ENCODE measurements at regions not wholly inside any gene's neighbourhood (a gene's known extent, or its start where the extent isn't known, plus 50 kb on each side); places are given as distances from the start of the nearest gene placed in this dataset.
A peak's percentile ranks its signal among the peaks of the same experiment; 100 is the strongest.

DNA sequence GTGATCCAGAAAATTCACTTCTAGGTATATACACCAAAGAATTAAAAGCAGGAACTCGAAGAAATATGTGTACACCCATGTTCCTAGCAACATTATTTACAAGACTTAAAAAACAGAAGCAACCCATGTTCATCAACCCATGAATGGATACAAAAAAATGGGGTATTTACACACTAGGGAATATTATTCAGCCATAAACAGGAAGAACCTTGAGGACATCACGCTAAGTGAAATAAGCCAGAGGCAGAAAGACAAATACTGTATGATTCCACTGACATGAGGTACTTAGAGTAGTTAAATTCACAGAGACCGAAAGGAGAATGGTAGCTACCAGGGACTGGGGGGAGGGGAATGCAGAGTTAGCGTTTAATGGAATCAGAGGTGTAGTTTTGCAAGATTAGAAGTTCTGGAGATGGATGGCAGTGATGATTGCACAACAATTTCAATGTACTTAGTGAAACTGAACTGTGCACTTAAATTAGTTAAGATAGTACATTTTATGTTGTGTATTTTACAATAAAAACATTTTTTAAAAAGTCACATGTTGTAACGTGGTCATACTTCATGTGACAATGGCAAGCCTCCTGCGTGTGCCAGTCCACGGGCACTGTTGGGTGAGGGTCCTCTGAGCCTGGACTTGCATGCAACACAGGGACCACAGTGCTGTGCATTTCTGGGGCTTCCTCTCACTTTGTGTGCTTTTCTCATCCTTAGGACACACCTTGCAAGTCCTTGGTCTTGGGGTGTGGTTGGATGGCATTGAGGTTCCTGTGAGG, 206.1 kb upstream of the HDAC4 start:
- Mint-ChIP-seq H3K27me3 (no peaks in the 10 kb centered on the region), H3K9me3 (no peaks in the 10 kb centered on the region), H3K27ac (ENCODE audit: low read depth) (no peak overlapping the region), H3K4me3 (no peak overlapping the region), H3K4me1 (peaks cover 63% of the 10 kb centered on the region), H3K36me3 (ENCODE audit: insufficient read depth) (peaks cover 5% of the 10 kb centered on the region)
- ATAC-seq (replicated peaks; ENCODE audit: extremely low read depth, poor library complexity, severe bottlenecking) (no peak), DNase-seq (ENCODE audit: low spot score in 2 of 2) (no peak)

DNA sequence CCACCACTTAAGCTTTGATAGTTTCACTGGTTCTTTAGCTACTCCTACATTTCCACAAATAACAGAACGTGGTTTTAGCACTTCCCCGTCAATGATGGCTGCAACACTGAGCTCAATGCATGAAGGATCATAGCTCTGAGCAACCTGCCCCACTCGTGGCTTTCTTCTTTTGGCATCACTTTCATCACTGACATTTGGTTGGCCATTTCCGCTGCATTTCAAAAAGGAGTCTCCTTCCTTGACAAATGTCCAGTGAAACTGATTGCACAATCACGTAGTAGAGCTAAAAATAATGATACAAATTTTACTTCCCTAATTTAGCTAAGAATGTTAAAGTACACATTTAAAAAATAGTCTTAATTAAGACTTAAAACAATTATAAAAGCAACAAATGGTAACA, 205.2 kb upstream of the HDAC4 start:
- H3K4me1 Mint-ChIP-seq = peaks cover 68% of the 10 kb centered on the region
- no peaks in the 10 kb centered on the region for H3K9me3 Mint-ChIP-seq
- ATAC-seq (replicated peaks; ENCODE audit: extremely low read depth, poor library complexity, severe bottlenecking) = no peak
- H3K27me3 Mint-ChIP-seq = no peaks in the 10 kb centered on the region
- H3K36me3 Mint-ChIP-seq (ENCODE audit: insufficient read depth) = peaks cover 5% of the 10 kb centered on the region
- no peak overlapping the region for H3K4me3 Mint-ChIP-seq
- DNase-seq (ENCODE audit: low spot score in 2 of 2) = peak in 1 of 2 donors; percentile 7
- H3K27ac Mint-ChIP-seq (ENCODE audit: low read depth) = no peak overlapping the region

GRCh38 chr2:239605409-239605808, 204.6 kb upstream of the HDAC4 start:
- Mint-ChIP-seq H3K27ac (ENCODE audit: low read depth) (no peak overlapping the region), H3K27me3 (no peaks in the 10 kb centered on the region), H3K4me3 (no peak overlapping the region), H3K36me3 (ENCODE audit: insufficient read depth) (peaks cover 5% of the 10 kb centered on the region), H3K9me3 (no peaks in the 10 kb centered on the region), H3K4me1 (peaks cover 62% of the 10 kb centered on the region)
- DNase-seq (ENCODE audit: low spot score in 2 of 2) (no peak), ATAC-seq (replicated peaks; ENCODE audit: extremely low read depth, poor library complexity, severe bottlenecking) (no peak)

GRCh38 chr2:239604861-239605260, 204.0 kb upstream of the HDAC4 start:
- H3K27ac Mint-ChIP-seq (ENCODE audit: low read depth) = no peak overlapping the region
- H3K4me1 Mint-ChIP-seq = peaks cover 57% of the 10 kb centered on the region
- DNase-seq (ENCODE audit: low spot score in 2 of 2) = no peak
- H3K4me3 Mint-ChIP-seq = no peak overlapping the region
- ATAC-seq (replicated peaks; ENCODE audit: extremely low read depth, poor library complexity, severe bottlenecking) = no peak
- no peaks in the 10 kb centered on the region for H3K27me3 Mint-ChIP-seq
- H3K36me3 Mint-ChIP-seq (ENCODE audit: insufficient read depth) = peaks cover 5% of the 10 kb centered on the region
- no peaks in the 10 kb centered on the region for H3K9me3 Mint-ChIP-seq

- H3K27me3 Mint-ChIP-seq = no peaks in the 10 kb centered on the region
- ATAC-seq (replicated peaks; ENCODE audit: extremely low read depth, poor library complexity, severe bottlenecking) (no peak), DNase-seq (ENCODE audit: low spot score in 2 of 2) (peak; percentile 6 to 8)
- no peak overlapping the region for H3K27ac Mint-ChIP-seq (ENCODE audit: low read depth)
- peaks cover 1% of the 10 kb centered on the region for H3K36me3 Mint-ChIP-seq (ENCODE audit: insufficient read depth)
- H3K9me3 Mint-ChIP-seq = no peaks in the 10 kb centered on the region
- peaks cover 50% of the 10 kb centered on the region for H3K4me1 Mint-ChIP-seq
- H3K4me3 Mint-ChIP-seq = no peak overlapping the region
These were observed 202.9 kb upstream of the HDAC4 start for GRCh38 chr2:239603411-239604356.

- Mint-ChIP-seq H3K27me3 (no peaks in the 10 kb centered on the region), H3K4me3 (peak overlapping the region; percentile 66), H3K27ac (ENCODE audit: low read depth) (peak overlapping the region; percentile 86), H3K9me3 (no peaks in the 10 kb centered on the region), H3K36me3 (ENCODE audit: insufficient read depth) (peaks cover 1% of the 10 kb centered on the region), H3K4me1 (peaks cover 40% of the 10 kb centered on the region)
- ATAC-seq (replicated peaks; ENCODE audit: extremely low read depth, poor library complexity, severe bottlenecking) (peak; percentile 91), DNase-seq (ENCODE audit: low spot score in 2 of 2) (peak in 1 of 2 donors; percentile 45)
These were observed 201.8 kb upstream of the HDAC4 start for GRCh38 chr2:239602290-239603282.

DNA sequence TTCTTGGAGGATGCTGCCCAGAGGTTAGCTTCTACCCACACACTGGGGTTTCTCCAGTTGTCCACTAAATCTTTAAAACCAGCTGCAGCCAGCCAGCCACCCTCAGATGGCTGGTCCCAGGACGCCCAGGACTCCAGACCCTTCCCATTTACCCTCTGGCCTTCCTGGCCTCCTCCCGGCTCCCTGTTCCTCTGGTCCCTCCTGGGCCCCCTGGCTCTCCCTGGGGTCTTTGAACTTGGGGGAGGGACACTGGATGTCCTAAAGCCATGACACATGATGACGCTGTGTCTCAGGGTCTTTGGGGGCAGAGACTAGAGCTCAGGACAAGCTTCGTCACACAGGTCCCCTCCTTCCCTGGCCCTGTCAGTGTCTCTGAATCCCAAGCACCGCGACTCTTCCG, 201.1 kb upstream of the HDAC4 start:
- DNase-seq (ENCODE audit: low spot score in 2 of 2) = no peak
- Mint-ChIP-seq H3K36me3 (ENCODE audit: insufficient read depth) (peaks cover 1% of the 10 kb centered on the region), H3K4me1 (peaks cover 37% of the 10 kb centered on the region), H3K27ac (ENCODE audit: low read depth) (peak overlapping the region; percentile 86), H3K27me3 (no peaks in the 10 kb centered on the region), H3K4me3 (peak overlapping the region; percentile 66), H3K9me3 (no peaks in the 10 kb centered on the region)
- no peak for ATAC-seq (replicated peaks; ENCODE audit: extremely low read depth, poor library complexity, severe bottlenecking)

GRCh38 chr2:239601201-239601851, 200.5 kb upstream of the HDAC4 start:
- Mint-ChIP-seq H3K27ac (ENCODE audit: low read depth) (peak overlapping the region; percentile 86), H3K4me1 (peaks cover 37% of the 10 kb centered on the region), H3K9me3 (no peaks in the 10 kb centered on the region), H3K27me3 (no peaks in the 10 kb centered on the region), H3K4me3 (peak overlapping the region; percentile 66), H3K36me3 (ENCODE audit: insufficient read depth) (peaks cover 1% of the 10 kb centered on the region)
- ATAC-seq (replicated peaks; ENCODE audit: extremely low read depth, poor library complexity, severe bottlenecking) = no peak
- peak; percentile 5 to 12 for DNase-seq (ENCODE audit: low spot score in 2 of 2)

DNA sequence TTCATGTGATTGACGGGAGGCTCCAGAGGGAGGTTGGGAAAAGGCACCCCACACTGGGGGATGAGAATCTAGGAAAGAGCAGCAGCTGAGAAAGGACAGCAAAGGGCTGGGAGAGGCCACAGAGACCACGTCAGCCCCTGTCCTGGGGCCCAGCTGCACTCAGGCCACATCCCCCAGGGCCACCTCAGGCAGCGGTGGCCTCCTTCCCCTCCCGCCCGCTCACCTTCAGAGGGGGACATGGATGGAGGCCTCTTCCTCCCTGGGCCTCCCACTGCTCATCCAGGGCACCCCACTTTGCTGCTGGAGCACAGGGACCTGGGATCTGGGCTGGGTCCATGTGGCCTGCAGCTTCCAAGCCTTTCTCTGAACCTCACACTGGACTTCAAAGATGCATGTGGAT, 199.8 kb upstream of the HDAC4 start:
- ATAC-seq (replicated peaks; ENCODE audit: extremely low read depth, poor library complexity, severe bottlenecking) = no peak
- H3K36me3 Mint-ChIP-seq (ENCODE audit: insufficient read depth) = peaks cover 1% of the 10 kb centered on the region
- H3K27ac Mint-ChIP-seq (ENCODE audit: low read depth) = no peak overlapping the region
- H3K27me3 Mint-ChIP-seq = no peaks in the 10 kb centered on the region
- H3K4me3 Mint-ChIP-seq = no peak overlapping the region
- H3K4me1 Mint-ChIP-seq = peaks cover 33% of the 10 kb centered on the region
- no peaks in the 10 kb centered on the region for H3K9me3 Mint-ChIP-seq
- peak; percentile 4 to 7 for DNase-seq (ENCODE audit: low spot score in 2 of 2)

- Mint-ChIP-seq H3K27ac (ENCODE audit: low read depth) (peak overlapping the region; percentile 19), H3K4me1 (peaks cover 32% of the 10 kb centered on the region), H3K4me3 (no peak overlapping the region), H3K36me3 (ENCODE audit: insufficient read depth) (peaks cover 1% of the 10 kb centered on the region), H3K27me3 (no peaks in the 10 kb centered on the region), H3K9me3 (no peaks in the 10 kb centered on the region)
- no peak for ATAC-seq (replicated peaks; ENCODE audit: extremely low read depth, poor library complexity, severe bottlenecking)
- DNase-seq (ENCODE audit: low spot score in 2 of 2) = peak in 1 of 2 donors; percentile 11
These were observed 199.3 kb upstream of the HDAC4 start for GRCh38 chr2:239600001-239600593.

DNA sequence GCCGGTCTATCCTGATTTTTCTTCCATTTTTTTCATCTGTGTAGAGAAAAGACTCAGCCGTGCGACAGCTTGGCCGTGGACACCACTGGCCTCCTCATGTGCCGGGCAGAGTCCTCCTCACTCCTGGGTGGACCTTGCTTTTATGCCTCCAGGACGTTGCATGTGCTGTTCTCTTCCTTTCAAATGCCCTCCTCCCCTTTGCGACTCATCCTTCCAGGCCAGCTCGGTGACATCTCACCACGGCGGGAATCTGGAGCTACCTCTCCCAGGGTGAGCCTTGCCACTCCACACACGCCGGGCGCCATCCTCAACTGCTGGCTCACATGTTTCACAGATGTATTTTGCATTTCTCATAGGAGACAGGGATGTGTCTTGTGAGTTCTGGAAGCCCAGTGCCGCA, 198.5 kb upstream of the HDAC4 start:
- peaks cover 32% of the 10 kb centered on the region for H3K4me1 Mint-ChIP-seq
- no peaks in the 10 kb centered on the region for H3K27me3 Mint-ChIP-seq
- H3K4me3 Mint-ChIP-seq = no peak overlapping the region
- peak in 1 of 2 donors; percentile 7 for DNase-seq (ENCODE audit: low spot score in 2 of 2)
- H3K9me3 Mint-ChIP-seq = no peaks in the 10 kb centered on the region
- no peak for ATAC-seq (replicated peaks; ENCODE audit: extremely low read depth, poor library complexity, severe bottlenecking)
- peak overlapping the region; percentile 19 for H3K27ac Mint-ChIP-seq (ENCODE audit: low read depth)
- H3K36me3 Mint-ChIP-seq (ENCODE audit: insufficient read depth) = peaks cover 1% of the 10 kb centered on the region

Data from central memory CD8-positive, alpha-beta T cell (primary cell).